Liver (tissue), 8 donors: ENCODE measurements at regions not wholly inside any gene's neighbourhood (a gene's known extent, or its start where the extent isn't known, plus 50 kb on each side); places are given as distances from the start of the nearest gene placed in this dataset.

Experiments used
- DNase-seq: peaks from one replicate; pipeline ENCODE4 v3.0.0-alpha.2; 2017; ENCODE audit warnings: low spot score
- H3K27ac ChIP-seq, 2 donors: one replicate each; pipeline ENCODE4 v1.7.0; 2013; ENCODE audit warnings: inconsistent platforms in 2 of 2, low read length in 2 of 2, control low read depth in 1 of 2, low read depth in 1 of 2, mild to moderate bottlenecking in 1 of 2
- H3K27me3 ChIP-seq, 4 donors: one replicate each; pipeline versions ENCODE4 v1.6.1 to v1.7.0; 2013; ENCODE audit warnings: low read length in 3 of 4, inconsistent platforms in 1 of 4, mild to moderate bottlenecking in 1 of 4, moderate library complexity in 1 of 4; ENCODE audit not compliant: control insufficient read depth in 4 of 4, insufficient read depth in 4 of 4
- H3K36me3 ChIP-seq, 4 donors: one replicate each; pipeline versions ENCODE4 v1.6.1 to v1.7.0; 2013; ENCODE audit warnings: low read length in 3 of 4, mild to moderate bottlenecking in 3 of 4, low read depth in 1 of 4, moderate library complexity in 1 of 4; ENCODE audit not compliant: control insufficient read depth in 4 of 4, insufficient read depth in 3 of 4
- H3K4me1 ChIP-seq, 4 donors: one replicate each; pipeline versions ENCODE4 v1.6.1 to v1.7.0; 2013; ENCODE audit warnings: low read length in 3 of 4, mild to moderate bottlenecking in 3 of 4, moderate library complexity in 1 of 4; ENCODE audit not compliant: control insufficient read depth in 4 of 4, insufficient read depth in 4 of 4
- H3K4me3 ChIP-seq, 3 donors: one replicate each; pipeline versions ENCODE4 v1.6.1 to v1.7.0; 2013; ENCODE audit warnings: low read length in 3 of 3, control low read depth in 1 of 3, low read depth in 1 of 3, mild to moderate bottlenecking in 1 of 3
- H3K9ac ChIP-seq, 2 donors: one replicate each; pipeline ENCODE4 v1.7.0; 2013; ENCODE audit warnings: low read length in 2 of 2, mild to moderate bottlenecking in 2 of 2, moderate library complexity in 2 of 2, control low read depth in 1 of 2, low read depth in 1 of 2
- H3K9me3 ChIP-seq, 4 donors: one replicate each; pipeline versions ENCODE4 v1.6.1 to v1.7.0; 2013; ENCODE audit warnings: low read length in 3 of 4; ENCODE audit not compliant: control insufficient read depth in 4 of 4
- ATF3 ChIP-seq: IDR thresholded peaks from 2 replicates; pipeline ENCODE4 v1.6.1; 2016; ENCODE audit warnings: antibody characterized with exemption
- CTCF ChIP-seq: fragments of 150-350 bp; IDR thresholded peaks from 2 replicates; pipeline ENCODE4 v1.5.1; 2017; ENCODE audit warnings: improper control_type of control experiment, low read depth, low read length; ENCODE audit not compliant: missing input control
- EGR1 ChIP-seq, 2 donors: IDR thresholded peaks; 2 replicates each; pipeline ENCODE4 v1.6.1; 2016 to 2018; ENCODE audit warnings: antibody characterized with exemption in 2 of 2, low read depth in 2 of 2
- FOXA1 ChIP-seq: IDR thresholded peaks from 2 replicates; pipeline ENCODE4 v1.6.1; 2016; ENCODE audit warnings: antibody characterized with exemption
- FOXA2 ChIP-seq: IDR thresholded peaks from 2 replicates; pipeline ENCODE4 v1.6.1; 2016; ENCODE audit warnings: antibody characterized with exemption
- GABPA ChIP-seq, 2 donors: IDR thresholded peaks in 1 of 2; conservative IDR thresholded peaks in 1 of 2; 2 replicates each; pipeline ENCODE4 v1.6.1; 2016; ENCODE audit warnings: antibody characterized with exemption in 2 of 2, mild to moderate bottlenecking in 1 of 2, moderate library complexity in 1 of 2
- HNF4A ChIP-seq, 2 donors: conservative IDR thresholded peaks; 2 replicates each; pipeline ENCODE4 v1.6.1; 2016; ENCODE audit warnings: antibody characterized with exemption in 2 of 2, mild to moderate bottlenecking in 2 of 2
- HNF4G ChIP-seq: IDR thresholded peaks from 2 replicates; pipeline ENCODE4 v1.6.1; 2016; ENCODE audit warnings: antibody characterized with exemption
- JUND ChIP-seq, 2 donors: IDR thresholded peaks; 2 replicates each; pipeline ENCODE4 v1.6.1; 2016; ENCODE audit warnings: antibody characterized with exemption in 2 of 2
- MAX ChIP-seq: IDR thresholded peaks from 2 replicates; pipeline ENCODE4 v1.6.1; 2016; ENCODE audit warnings: antibody characterized with exemption
- NR2F2 ChIP-seq: IDR thresholded peaks from 2 replicates; pipeline ENCODE4 v1.6.1; 2016; ENCODE audit warnings: antibody characterized with exemption
- RAD21 ChIP-seq, 2 donors: IDR thresholded peaks; 2 replicates each; pipeline ENCODE4 v1.6.1; 2016; ENCODE audit warnings: antibody characterized with exemption in 2 of 2, mild to moderate bottlenecking in 2 of 2
- REST ChIP-seq: IDR thresholded peaks from 2 replicates; pipeline ENCODE4 v1.6.1; 2016; ENCODE audit warnings: antibody characterized with exemption, mild to moderate bottlenecking
- RXRA ChIP-seq, 2 donors: IDR thresholded peaks; 2 replicates each; pipeline ENCODE4 v1.6.1; 2017 to 2018; ENCODE audit warnings: antibody characterized with exemption in 2 of 2, mild to moderate bottlenecking in 1 of 2
- SP1 ChIP-seq: IDR thresholded peaks from 2 replicates; pipeline ENCODE4 v1.6.1; 2018; ENCODE audit warnings: antibody characterized with exemption, mild to moderate bottlenecking
- TAF1 ChIP-seq: conservative IDR thresholded peaks from 2 replicates; pipeline ENCODE4 v1.6.1; 2016; ENCODE audit warnings: antibody characterized with exemption, mild to moderate bottlenecking
- YY1 ChIP-seq: IDR thresholded peaks from 2 replicates; pipeline ENCODE4 v1.6.1; 2016; ENCODE audit warnings: antibody characterized with exemption, mild to moderate bottlenecking
- ZBTB33 ChIP-seq: IDR thresholded peaks from 2 replicates; pipeline ENCODE4 v1.6.1; 2016; ENCODE audit warnings: antibody characterized with exemption
- WGBS: extraction: QIAGEN DNeasy Blood & Tissue Kit; methylation state at CpG from one replicate; pipeline ENCODE4 v1.1.7; 2013; 5-methylcytosine and 5-hydroxymethylcytosine counted together
- donor health status: healthy.
- donor health status: healthy.
- donor health status: healthy.
- donor health status: healthy.
- donor health status: healthy.

- Histone ChIP-seq H3K4me1 (no peaks in the 10 kb centered on the region), H3K9ac (no peak overlapping the region), H3K9me3 (no peaks in the 10 kb centered on the region), H3K27me3 (no peaks in the 10 kb centered on the region), H3K27ac (no peak overlapping the region), H3K36me3 (no peaks in the 10 kb centered on the region), H3K4me3 (no peak overlapping the region)
- DNase-seq: no peak
- 65% methylated on average over 4 of the region's 4 CpGs for WGBS
- TF ChIP-seq ATF3 (no peak), NR2F2 (no peak), SP1 (no peak), RXRA (IDR thresholded peaks at IDR 0.05) (no peak), FOXA2 (no peak), GABPA (IDR thresholded peaks at IDR 0.05 in 1 of 2, conservative IDR thresholded peaks at IDR 0.05 in 1 of 2) (no peak), JUND (IDR thresholded peaks at IDR 0.05) (no peak), ZBTB33 (no peak), CTCF (no peak), YY1 (no peak), REST (no peak), FOXA1 (no peak), HNF4A (conservative IDR thresholded peaks at IDR 0.05) (no peak), EGR1 (IDR thresholded peaks at IDR 0.05; ENCODE audit: low read depth in 2 of 2) (no peak), HNF4G (no peak), TAF1 (no peak), RAD21 (IDR thresholded peaks at IDR 0.05) (no peak), MAX (no peak)
Observed at GRCh38 chrX:34560180-34560579, 96.9 kb downstream of the TMEM47 start.

GRCh38 chrX:34559325-34559724 is 97.8 kb downstream of the TMEM47 start:
- Histone ChIP-seq H3K4me3 (no peak overlapping the region), H3K27ac (no peak overlapping the region), H3K9ac (no peak overlapping the region), H3K9me3 (no peaks in the 10 kb centered on the region), H3K27me3 (no peaks in the 10 kb centered on the region), H3K36me3 (no peaks in the 10 kb centered on the region), H3K4me1 (no peaks in the 10 kb centered on the region)
- WGBS: 63% methylated on average over 1 of the region's 1 CpG
- no peak for DNase-seq
- TF ChIP-seq ATF3 (no peak), TAF1 (no peak), FOXA1 (no peak), HNF4G (no peak), RAD21 (IDR thresholded peaks at IDR 0.05) (no peak), HNF4A (conservative IDR thresholded peaks at IDR 0.05) (no peak), CTCF (no peak), RXRA (IDR thresholded peaks at IDR 0.05) (no peak), MAX (no peak), FOXA2 (no peak), REST (no peak)
